ENCODE measurements at regions not wholly inside any gene's neighbourhood (a gene's known extent, or its start where the extent isn't known, plus 50 kb on each side); places are given as distances from the start of the nearest gene placed in this dataset.

DNA sequence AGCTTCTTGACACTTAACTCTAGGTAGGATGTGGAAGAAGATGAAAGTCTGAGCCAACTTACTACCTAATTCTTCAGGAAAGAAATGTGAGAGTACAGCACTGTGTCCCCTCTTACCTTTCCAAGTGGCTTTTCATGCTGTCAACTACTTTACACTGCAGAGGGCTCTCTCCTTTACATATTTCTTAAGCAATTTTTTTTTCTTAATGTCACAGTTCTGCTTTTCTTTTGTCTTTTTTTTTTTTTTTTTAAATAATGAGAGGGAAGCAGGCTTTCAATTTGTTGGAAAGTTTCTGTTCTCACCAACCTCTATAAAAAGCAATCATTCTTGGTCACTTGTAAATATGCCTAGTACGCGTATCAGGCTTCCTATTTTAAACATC is 212.7 kb upstream of the MIR17HG start:
- DNase-seq (ENCODE audit: low read depth): no peak

DNA sequence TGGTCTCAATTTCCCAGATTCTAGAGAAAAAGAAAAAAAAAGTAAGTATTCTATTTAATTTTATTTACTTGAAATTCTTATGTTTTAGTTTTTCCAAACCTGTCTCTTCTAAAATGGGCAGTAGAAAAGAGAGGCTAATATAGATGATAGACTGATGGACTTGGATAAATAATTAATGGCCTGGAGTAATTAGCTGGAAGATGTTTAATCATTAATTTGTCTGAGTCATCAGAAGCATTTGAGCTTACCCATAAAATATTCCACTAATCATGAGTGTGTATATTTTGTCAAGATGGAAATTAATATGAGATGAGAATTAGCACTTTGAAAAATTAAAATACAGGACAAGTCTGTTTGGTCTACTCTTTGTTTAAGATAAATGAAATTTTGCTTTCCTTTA is 212.1 kb upstream of the MIR17HG start:
- no peak for DNase-seq (ENCODE audit: low read depth)

DNA sequence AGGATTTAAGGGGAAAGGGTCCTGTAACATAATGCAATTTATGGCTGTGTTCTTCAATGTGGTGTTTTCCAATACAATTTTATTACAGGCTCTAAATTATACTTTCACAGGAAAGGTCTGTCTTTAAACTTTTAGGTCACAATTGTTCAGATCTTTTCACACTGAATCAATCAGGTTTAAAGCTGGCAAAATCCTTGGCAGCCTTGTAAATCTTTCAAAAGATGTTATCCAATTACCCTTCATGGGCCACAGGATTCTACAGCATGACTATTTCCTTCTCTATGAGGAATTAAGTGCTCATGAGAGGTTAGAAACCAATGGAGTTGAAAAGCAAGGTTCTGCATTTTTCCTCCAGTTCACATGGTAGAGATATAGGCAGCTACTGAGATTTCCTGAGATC is 211.5 kb upstream of the MIR17HG start:
- no peak for DNase-seq (ENCODE audit: low read depth)

DNA sequence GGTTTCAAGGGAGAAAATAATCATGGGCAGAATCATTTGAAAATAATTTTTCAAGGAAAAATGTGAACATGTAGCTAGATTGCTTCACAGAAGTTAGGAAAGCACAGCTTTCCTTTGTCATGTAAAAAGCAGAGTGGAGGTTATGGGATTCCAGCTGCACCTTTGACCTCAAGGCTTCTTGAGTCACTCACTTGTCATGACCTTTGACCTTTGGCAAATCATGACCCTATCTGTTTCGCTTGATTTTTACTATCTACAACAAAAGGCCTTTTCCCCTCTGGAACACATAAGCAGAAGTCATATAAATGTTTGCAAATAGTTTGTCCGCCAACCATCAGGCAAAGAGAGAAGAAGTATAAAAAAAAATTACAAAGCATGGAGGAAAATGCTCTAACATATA is 210.7 kb upstream of the MIR17HG start:
- no peak for DNase-seq (ENCODE audit: low read depth)

DNA sequence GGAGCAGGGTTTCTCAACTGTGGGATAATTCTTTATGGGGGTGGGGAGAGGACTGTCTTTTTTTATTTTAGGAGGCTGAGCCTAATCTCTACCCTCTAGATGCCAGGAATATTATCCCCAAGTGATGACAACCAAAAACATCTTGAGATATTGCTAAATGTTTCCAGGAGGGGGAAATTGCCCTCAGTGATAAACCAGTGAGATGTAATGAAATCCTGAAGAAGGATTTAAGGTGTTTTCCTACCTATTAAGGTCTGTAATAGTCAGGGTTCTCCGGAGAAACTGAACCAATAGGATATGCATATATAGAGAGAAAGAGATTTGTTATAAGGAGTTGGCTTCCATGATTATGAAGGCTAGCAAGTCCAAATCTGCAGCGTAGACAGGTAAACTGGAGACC is 208.3 kb upstream of the MIR17HG start:
- no peak for DNase-seq (ENCODE audit: low read depth)

DNA sequence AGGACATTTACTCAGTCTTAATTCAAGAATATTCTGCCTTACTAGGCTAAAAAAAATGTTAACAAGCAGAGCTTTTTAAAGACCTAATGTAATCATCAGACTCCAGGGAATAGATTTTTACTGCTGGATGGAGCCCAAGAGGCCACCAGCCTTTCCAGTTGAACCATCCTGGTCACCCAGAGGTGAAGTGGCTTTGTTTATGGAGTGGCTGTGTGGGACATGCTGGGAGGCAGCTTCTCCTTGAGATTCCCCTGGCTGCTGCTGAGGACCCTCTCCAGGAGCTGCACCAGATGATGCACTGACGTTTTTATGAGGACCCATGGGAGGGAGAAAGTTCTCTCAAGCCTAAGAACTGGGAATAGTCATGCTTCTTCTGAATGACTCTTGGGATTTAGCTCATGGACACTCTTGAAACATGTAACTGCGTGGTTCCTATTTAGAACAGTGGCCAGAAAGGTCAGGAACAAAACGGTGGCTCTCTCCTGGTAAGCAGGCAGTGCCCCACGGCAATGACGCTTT is 205.9 kb upstream of the MIR17HG start:
- no peak for DNase-seq (ENCODE audit: low read depth)

DNA sequence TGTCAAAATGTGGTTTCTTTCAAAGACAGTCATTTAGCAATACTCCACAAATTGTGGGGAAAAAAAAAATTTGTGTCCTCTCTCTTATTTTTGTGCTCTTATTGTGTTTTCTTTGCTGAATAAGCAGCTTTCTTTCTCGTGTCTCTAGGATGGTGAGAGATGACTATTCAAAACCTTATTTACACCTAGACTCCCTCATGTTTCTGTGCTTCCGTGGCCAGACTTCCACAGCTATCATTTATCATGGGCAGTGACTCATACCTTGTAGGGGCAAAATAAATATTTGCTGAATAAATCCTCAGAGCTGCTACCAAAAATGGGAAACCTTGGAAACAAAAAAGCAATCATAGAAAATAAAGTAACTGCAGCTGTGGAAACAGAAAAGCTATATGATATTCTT is 204.9 kb upstream of the MIR17HG start:
- no peak for DNase-seq (ENCODE audit: low read depth)

DNA sequence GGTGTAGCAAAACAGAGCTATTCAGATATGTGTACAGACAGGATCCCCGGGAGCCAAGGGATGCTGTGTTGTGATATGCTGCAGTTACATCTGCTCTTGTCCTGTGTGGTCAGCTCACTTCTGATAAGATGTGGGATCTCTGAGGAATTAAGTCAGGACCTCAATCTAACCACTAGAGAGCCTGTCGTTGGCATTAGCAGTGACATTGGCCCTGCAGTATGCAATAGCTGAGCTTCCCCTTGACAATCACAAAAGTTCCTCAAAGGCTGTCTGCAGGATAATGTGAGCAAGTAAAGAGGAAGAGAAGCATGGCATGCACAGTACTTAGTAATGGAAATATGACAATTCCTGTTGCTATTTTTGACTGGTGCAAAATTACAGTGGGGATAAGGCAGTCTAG is 203.4 kb upstream of the MIR17HG start:
- no peak for DNase-seq (ENCODE audit: low read depth)

DNA sequence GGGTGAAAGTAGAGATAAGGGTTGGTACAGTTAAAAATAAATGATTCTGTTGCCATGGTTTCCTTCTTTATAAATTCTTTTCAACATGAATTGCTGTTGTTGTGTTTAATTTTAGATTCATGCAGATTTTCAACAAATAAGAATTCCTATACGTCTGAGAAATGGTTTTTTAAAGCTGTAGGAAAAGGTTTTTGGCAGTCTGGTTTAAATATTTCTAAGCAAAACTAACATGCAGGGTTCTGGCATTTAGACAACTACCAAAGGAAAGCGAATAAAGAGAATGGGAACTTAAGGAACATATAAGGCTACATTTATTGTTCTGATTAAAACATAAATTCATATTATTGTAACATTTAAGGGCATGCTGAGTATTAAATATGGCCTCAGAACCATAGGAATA is 203.0 kb upstream of the MIR17HG start:
- no peak for DNase-seq (ENCODE audit: low read depth)

DNA sequence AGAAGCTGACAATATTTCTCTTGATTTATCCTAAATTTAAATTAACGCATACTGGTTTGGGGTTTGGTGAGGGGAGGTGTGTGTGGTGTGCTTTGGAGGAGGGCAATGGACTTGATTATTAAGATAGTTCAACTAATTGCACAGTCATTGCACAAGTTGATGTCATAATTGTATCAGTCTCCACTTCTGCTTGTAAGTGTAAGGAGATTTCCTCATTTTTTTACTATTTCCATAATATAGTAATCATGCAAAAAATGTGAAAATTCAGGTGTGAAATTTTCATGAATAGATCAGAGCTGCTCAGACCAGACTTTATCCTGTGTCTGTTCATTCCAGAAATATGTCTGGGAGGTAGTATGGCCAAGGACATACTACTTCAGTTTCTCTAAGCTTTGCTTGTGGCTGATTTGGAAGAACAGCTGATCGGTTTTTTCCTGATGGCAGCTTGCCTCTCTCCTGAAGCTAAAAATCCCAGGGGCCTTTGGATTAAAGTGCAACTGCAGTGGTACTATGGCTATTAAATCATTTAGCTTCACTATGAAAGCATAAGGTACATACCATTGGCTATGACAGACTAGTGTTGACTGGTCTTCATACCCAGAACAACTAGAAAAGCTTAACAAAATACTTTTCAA is 201.8 kb upstream of the MIR17HG start:
- no peak for DNase-seq (ENCODE audit: low read depth)

DNA sequence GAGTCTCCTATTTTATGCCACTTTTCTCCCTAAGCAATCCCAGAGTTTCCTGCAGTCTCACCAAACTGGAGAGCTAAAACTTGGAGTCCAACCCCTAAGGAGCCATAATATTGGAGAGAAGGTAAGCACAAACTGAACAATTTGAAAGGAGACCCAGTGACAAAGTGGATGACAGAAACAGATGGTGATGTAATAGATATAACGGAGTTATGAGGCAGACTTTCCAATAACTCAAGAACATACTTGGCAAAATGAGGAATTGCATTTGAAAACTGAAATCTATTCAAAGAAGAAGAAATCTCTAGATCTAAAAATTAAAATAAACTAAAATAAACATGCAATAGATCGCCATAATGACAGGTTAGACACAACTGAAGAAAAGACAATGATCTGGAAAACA is 200.9 kb upstream of the MIR17HG start:
- no peak for DNase-seq (ENCODE audit: low read depth)

DNA sequence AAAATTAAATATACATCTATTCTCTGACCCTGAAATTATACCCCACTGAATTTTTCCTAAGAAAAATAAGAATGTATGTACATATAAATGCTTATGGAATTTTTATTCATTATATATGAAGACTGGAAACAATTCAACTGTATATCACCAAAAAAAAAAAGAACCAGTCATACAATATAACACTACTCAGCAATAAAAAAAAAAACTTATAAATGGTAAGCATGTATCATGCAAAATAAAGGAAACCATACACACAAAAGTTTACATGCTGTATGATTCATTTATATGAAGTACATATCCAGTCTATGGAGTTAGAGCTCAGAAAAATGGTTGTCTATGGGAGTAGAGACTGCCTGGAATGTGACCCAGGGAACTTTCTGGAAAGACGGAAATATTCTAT is 199.4 kb upstream of the MIR17HG start:
- no peak for DNase-seq (ENCODE audit: low read depth)

DNA sequence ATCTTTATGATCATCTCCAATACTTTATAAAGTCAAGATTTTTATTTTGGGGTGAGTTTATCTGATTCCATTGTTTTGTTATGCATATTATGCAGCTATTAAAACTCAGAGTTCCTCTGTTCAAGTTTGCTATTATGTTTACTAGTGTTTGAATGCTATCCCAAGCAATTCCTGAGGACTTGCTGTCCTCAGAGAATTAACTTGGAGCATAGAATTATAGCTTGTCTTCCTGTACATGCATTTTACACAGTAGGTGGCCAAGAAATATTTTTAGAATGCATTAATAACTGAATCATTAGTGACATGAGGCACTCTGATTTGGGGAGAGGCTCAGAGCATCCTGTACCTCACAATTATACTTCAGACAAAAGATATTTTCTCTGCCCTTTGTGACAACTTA is 195.6 kb upstream of the MIR17HG start:
- DNase-seq (ENCODE audit: low read depth): no peak

DNA sequence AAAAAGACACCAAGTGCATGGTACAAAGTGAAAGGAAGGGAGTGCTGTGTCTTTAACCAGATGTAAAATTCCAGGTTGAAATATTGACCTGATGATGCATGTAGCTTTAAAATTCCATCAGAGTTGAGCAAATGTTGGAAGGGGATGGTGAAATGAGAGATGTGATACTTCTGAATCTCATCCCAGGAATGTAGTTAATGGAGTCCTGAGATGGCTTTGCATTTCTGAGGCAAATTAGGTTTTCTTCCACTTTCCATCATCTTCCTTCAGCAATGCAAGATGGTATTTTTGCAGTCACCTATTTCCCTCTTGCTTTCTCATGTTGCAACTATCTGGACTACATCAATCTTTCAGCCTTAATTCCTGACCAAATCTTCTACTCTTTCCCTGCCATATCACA is 194.1 kb upstream of the MIR17HG start:
- no peak for DNase-seq (ENCODE audit: low read depth)

DNA sequence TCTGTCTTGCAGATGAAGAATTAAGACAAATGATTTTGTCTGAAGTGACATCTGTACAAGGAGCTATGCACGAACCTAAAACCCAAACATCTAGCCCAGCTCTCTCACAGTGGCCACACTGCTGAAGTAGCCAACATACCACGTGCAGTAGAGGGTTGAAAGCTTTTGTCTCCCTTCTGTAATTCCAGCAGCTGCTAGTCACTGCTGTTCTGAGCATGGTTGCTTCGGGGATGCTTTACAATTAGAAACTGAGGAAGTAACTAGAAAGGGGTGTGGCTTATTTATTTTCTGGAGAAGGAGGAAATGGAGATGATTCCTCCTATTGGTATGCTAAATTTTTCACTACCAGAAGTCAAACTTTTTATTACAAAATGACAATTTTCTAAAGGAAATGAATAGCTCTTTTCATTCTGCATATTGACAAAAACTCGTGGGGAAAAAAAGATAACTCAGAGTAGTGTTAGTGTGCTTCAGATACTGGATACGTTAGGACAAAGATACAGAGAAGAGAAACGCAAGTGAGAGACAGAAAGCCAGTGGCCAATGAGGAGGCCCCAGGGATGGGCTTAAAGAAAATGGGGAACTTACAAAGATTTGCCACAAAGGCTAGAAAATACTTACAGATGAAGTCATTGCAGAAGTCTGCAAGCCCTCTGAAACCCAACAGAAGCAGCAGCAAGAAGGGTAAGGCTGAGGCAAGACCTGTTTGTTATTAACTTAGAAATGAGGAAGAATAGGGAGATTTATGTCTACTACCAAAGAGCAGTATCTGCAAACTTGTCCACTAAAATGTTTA is 192.7 kb upstream of the MIR17HG start:
- DNase-seq (ENCODE audit: low read depth): no peak

DNA sequence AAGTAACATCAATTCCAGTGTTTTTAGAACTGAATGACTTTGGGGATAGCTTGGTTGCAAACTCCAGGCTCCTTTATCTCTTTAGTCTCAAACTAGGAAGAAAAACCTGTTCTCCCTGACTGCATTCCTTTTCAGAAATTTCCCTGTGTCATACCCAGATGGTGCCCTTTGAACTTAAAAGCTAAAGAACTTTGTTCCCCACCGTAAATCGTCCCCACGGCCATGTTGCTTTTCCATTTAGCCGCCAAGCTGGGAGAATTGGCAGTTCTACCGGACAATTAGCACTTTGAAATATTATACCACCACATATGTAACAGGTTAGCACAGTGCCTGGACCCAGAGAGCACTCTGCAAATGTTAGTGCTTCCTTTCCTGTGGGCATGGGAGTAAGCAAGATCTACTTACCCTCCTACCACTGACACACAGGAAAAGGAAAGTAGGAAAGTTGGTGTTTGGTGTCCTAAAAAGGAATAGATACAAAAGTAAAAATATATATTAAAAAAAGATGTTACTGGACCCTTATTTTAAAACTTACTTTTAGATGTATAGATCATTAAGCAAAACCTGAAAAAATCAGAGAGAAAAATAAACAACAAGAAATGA is 191.9 kb upstream of the MIR17HG start:
- DNase-seq (ENCODE audit: low read depth): no peak

DNA sequence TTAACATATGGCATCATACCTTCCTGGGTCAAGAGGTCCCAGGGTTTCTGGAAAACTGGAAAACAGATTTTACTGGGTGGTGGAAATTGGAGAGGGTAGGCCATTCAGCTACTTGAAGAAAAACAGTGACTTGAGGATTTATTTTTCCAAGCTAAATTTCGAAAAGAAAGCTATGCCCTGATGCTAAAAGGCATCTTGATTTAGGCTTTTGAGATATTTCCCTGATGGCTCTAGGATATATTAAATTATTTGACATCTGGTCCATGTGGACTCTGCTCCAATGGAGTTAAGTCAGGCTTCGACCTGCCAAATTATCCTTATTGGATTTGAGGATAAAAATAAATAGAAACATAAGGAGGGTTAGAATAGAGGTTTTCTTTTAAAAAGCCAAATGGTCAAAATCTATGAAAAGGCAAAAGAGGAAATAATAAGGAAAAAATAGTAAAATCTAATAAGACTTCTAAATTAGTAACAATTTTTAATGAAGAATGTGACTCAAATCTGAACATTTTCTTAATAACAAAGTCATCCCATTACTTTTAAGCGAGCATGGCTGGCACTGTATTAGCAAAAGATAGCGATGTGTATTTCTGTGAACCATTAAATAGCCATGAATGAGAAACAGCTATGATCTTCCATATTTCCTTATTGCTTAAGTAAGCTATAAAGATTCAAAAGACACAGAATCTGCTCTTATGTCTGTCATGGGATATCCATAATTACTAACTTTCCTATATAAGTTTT is 190.0 kb upstream of the MIR17HG start:
- DNase-seq (ENCODE audit: low read depth): no peak

DNA sequence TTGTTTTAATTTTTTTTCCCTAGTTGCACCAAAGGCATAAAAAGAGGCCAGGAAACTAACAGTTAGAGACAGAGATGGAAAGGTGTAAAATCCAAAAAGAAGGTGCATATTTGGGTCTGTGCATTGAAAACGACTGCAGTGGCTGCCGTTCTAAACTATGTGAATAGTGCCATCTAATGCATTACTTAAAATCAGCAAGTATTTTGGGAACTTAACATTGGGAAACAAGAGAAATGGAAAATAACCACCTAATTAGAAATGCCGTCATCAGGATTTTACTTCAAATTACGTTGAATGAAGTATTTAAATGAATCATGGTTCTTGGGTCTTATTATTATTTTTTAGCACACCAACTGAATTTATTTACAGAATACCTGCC is 189.5 kb upstream of the MIR17HG start:
- no peak for DNase-seq (ENCODE audit: low read depth)

DNA sequence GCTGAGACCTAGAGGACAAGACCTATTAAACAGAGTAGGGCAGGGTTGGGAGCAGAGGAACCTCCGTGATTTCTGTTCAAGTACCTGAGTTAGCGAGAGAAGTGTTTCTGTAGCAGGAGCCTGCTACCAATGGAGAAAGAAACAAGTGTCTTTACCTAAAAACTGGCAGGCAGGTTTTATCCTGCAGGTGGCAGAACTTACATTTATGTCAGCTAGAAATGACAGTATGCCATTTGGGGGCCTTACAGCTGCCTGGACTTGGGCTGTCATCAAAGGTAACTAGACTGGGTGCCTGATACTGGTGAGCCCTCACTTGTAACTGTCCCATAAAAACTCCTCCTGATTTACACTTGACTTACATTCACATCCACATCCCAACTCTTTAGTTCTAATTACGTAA is 185.3 kb upstream of the MIR17HG start:
- no peak for DNase-seq (ENCODE audit: low read depth)

DNA sequence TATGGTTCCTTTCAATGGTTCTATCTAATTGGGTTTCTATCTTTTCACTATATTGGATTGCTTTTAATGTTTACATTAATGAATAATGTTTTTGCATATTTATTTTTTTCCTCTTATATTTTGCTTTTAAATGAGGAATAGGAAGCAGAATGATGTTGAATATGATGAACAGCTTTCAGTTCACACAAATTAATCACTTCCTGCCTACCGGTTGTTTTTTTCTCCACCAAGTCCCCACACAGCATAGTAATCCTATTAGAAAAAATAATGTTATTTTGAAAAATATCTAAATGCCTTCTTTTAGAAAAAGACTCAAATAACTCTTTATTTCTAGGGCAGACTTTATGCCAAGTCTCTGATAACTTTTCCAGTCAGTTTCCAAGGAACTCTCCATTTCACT is 184.9 kb upstream of the MIR17HG start:
- no peak for DNase-seq (ENCODE audit: low read depth)

DNA sequence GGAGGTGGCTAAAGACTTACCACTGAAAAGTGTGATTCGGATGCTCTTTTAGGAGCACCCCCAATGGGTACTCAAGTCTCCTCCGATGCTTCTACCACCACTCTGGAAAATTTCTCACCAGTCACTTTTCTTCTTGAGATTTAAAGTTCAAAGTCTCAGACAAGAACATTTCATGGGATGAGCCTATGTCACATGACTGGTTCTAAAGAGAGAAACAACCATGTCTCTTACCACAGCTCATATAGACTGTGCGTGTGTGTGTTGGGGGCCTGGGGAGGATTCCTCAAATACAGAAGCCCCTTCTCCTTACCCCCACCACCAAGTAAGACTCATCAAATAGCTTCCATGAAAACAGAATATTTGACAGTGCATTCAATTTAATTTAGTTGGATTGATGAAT is 181.7 kb upstream of the MIR17HG start:
- DNase-seq (ENCODE audit: low read depth): no peak

DNA sequence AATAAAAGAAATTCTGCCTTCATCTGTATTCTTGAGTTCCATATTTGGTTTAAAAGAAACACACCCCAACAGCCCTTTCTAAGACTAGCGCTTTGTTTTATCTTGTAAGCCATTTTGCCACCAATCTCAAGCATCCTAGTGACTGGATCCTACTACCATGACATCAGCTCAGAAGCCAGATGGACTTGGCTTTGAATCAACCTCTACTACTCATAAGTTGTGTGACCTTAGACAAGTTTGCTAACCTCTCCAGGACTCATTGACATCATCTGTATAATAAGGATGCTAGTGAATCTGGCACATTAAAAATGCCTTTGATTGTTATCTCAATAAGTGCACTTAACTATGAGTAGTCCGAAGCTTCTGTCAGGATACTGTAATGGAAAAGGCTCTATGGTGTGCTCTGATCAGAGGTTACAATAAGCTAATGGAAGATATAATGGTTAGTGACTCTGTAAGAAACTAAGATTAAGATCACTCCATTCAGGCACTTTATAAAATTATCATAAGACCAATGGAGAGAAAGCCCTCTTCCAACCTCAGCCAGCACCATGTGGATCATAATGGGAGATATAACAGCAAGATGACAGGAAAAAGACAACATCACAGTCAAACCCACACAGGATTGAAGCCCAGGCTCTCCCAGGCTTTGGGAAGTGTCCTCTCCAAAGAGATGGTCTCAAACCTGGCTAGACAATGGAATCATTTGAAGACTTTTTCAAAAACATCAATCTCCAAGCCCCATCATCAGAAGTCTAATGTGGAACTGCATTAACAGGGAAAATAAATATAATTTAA is 180.6 kb upstream of the MIR17HG start:
- no peak for DNase-seq (ENCODE audit: low read depth)

Measured in HS-5 (cell line).